ENCODE measurements at regions not wholly inside any gene's neighbourhood (a gene's known extent, or its start where the extent isn't known, plus 50 kb on each side); places are given as distances from the start of the nearest gene placed in this dataset.

DNA sequence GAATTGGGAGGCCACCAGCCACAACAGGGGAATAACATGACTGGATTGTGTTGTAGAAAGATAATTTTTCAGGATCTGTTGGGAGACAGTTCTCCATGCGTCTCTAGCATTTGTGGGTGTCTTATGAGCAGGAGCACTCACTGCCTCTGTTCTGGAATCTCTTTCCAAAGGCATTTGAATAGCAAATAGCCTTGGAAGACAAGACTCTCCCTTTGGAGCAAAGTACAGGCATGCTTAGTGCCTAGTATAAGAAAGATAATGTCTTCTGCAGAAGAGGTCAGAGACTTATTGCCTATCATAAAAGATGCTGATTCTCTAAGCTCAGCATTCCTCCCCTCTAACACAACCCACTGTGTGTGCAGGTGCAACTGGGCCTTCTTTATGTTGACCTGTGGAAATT is 58.3 kb downstream of the VCPKMT start:
- DNase-seq = no peak

All from nucleus accumbens (tissue), 56 donors.